ENCODE measurements at regions not wholly inside any gene's neighbourhood (a gene's known extent, or its start where the extent isn't known, plus 50 kb on each side); places are given as distances from the start of the nearest gene placed in this dataset.

DNA sequence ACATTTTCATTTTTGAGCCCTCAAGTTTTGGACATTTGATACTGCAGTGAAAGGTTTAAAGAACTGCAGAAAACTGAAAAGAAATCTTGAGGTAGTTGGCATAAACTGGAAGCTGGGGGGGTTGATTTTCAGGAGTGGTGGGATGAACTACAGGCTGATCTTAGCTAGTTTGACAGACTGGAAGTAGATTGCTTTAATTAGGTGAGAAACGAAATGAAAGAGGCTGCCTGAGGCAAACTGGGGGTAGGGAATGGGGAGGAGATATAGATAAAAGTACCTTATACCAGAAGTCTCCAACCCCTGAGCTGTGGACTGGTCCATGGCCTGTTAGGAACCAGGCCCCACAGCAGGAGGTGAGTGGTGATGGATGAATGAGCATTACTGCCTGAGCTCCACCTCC lies 101.4 kb upstream of the SPEF2 start:
- H3K4me1 ChIP-seq (ENCODE audit: control insufficient read depth, insufficient read depth, low read length, unreplicated experiment): no peaks in the 10 kb centered on the region

GRCh38 chr5:35513612-35514011 lies 104.1 kb upstream of the SPEF2 start:
- Histone ChIP-seq H3K27ac (ENCODE audit: low read depth, low read length) (no peak overlapping the region), H3K4me3 (ENCODE audit: low read depth, low read length) (no peak overlapping the region), H2AFZ (ENCODE audit: low read length, unreplicated experiment) (no peak overlapping the region), H3K79me2 (ENCODE audit: control insufficient read depth, insufficient read depth, low read length, unreplicated experiment) (no peaks in the 10 kb centered on the region), H3K4me1 (ENCODE audit: control insufficient read depth, insufficient read depth, low read length, unreplicated experiment) (no peaks in the 10 kb centered on the region), H3K27me3 (ENCODE audit: insufficient read depth, low read length) (peaks cover 27% of the 10 kb centered on the region), H3K36me3 (ENCODE audit: insufficient read depth, low read length) (no peaks in the 10 kb centered on the region)

More for the DNA sequence above, 101.4 kb upstream of the SPEF2 start:
- no peak overlapping the region for H3K27ac ChIP-seq (ENCODE audit: low read depth, low read length)
- no peak overlapping the region for H2AFZ ChIP-seq (ENCODE audit: low read length, unreplicated experiment)
- no peaks in the 10 kb centered on the region for H3K79me2 ChIP-seq (ENCODE audit: control insufficient read depth, insufficient read depth, low read length, unreplicated experiment)
- no peak overlapping the region for H3K4me3 ChIP-seq (ENCODE audit: low read depth, low read length)
- H3K36me3 ChIP-seq (ENCODE audit: insufficient read depth, low read length): no peaks in the 10 kb centered on the region
- H3K27me3 ChIP-seq (ENCODE audit: insufficient read depth, low read length): peaks cover 39% of the 10 kb centered on the region

- Histone ChIP-seq H3K4me1 (ENCODE audit: control insufficient read depth, insufficient read depth, low read length, unreplicated experiment) (no peaks in the 10 kb centered on the region), H2AFZ (ENCODE audit: low read length, unreplicated experiment) (no peak overlapping the region), H3K79me2 (ENCODE audit: control insufficient read depth, insufficient read depth, low read length, unreplicated experiment) (no peaks in the 10 kb centered on the region), H3K36me3 (ENCODE audit: insufficient read depth, low read length) (no peaks in the 10 kb centered on the region), H3K4me3 (ENCODE audit: low read depth, low read length) (no peak overlapping the region), H3K27ac (ENCODE audit: low read depth, low read length) (no peak overlapping the region), H3K27me3 (ENCODE audit: insufficient read depth, low read length) (peaks cover 28% of the 10 kb centered on the region; the same call in 1 of the 2 replicates)
These were observed 115.5 kb upstream of the SPEF2 start for GRCh38 chr5:35502206-35502605.

- Histone ChIP-seq H3K79me2 (ENCODE audit: control insufficient read depth, insufficient read depth, low read length, unreplicated experiment) (no peaks in the 10 kb centered on the region), H3K4me1 (ENCODE audit: control insufficient read depth, insufficient read depth, low read length, unreplicated experiment) (no peaks in the 10 kb centered on the region), H3K4me3 (ENCODE audit: low read depth, low read length) (no peak overlapping the region), H3K27ac (ENCODE audit: low read depth, low read length) (no peak overlapping the region), H2AFZ (ENCODE audit: low read length, unreplicated experiment) (no peak overlapping the region), H3K27me3 (ENCODE audit: insufficient read depth, low read length) (peaks cover 44% of the 10 kb centered on the region), H3K36me3 (ENCODE audit: insufficient read depth, low read length) (no peaks in the 10 kb centered on the region)
These were observed 128.9 kb upstream of the SPEF2 start for GRCh38 chr5:35488791-35489190.

DNA sequence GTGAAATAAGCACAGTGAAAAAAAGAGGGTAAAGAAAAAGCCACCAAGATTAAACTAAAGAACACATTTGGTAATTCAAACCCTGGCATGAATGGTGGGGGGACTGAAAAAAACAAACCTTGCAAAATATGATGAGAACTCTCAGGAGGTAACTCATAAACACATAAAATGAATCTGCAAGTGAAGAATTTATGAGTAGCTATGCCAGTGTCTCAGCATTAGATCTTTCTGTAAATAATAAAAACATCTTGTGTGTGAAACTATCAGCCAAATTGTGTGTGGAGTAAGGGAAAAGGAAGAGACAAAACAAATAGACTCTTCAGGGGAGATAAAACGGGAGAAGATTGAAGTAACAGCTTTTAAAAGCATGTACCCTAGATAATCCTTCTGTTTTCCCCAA lies 129.6 kb upstream of the SPEF2 start:
- Histone ChIP-seq H3K27ac (ENCODE audit: low read depth, low read length) (no peak overlapping the region), H3K36me3 (ENCODE audit: insufficient read depth, low read length) (no peaks in the 10 kb centered on the region)

DNA sequence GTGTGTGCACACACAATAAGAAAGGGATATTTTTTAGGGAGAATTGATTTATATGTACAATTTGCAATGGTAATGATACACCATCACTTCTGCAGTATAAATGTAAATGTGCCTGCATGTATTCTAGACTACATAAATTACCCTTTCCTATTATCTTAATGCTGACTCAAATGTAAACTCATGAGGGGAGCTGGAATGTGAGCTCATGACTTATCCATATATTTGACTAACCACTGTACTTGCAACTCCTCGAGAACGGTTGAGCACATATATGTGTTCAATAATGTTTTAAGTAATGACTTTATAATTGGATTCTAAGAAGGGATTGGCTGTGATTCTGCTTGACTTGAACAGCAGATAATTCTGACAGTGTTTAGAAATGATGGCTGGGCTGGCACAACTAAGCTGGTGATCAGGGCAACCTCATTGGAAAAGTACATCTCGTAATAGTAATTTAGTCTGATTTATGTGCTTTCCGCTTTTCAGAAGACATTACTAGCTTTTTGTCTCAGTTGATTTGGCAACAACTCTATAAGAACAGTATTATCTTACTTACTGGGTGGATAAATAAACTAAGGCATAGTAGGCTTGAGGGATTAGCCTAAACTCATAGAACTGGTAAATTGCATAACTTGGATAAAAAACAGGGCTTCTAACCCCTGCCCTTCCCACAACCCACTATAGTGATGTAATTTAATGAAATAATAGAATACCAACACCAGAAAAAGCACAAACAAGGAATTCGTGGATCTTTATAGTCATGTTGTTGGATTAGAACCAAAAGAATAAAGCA lies 130.2 kb upstream of the SPEF2 start:
- Histone ChIP-seq H3K27ac (ENCODE audit: low read depth, low read length) (no peak overlapping the region), H3K4me3 (ENCODE audit: low read depth, low read length) (no peak overlapping the region), H3K36me3 (ENCODE audit: insufficient read depth, low read length) (no peaks in the 10 kb centered on the region), H3K4me1 (ENCODE audit: control insufficient read depth, insufficient read depth, low read length, unreplicated experiment) (no peaks in the 10 kb centered on the region), H3K27me3 (ENCODE audit: insufficient read depth, low read length) (peaks cover 35% of the 10 kb centered on the region), H3K79me2 (ENCODE audit: control insufficient read depth, insufficient read depth, low read length, unreplicated experiment) (no peaks in the 10 kb centered on the region), H2AFZ (ENCODE audit: low read length, unreplicated experiment) (no peak overlapping the region)

More for the DNA sequence above, 129.6 kb upstream of the SPEF2 start:
- no peak overlapping the region for H2AFZ ChIP-seq (ENCODE audit: low read length, unreplicated experiment)
- H3K4me3 ChIP-seq (ENCODE audit: low read depth, low read length): no peak overlapping the region
- H3K27me3 ChIP-seq (ENCODE audit: insufficient read depth, low read length): peaks cover 39% of the 10 kb centered on the region
- H3K79me2 ChIP-seq (ENCODE audit: control insufficient read depth, insufficient read depth, low read length, unreplicated experiment): no peaks in the 10 kb centered on the region
- H3K4me1 ChIP-seq (ENCODE audit: control insufficient read depth, insufficient read depth, low read length, unreplicated experiment): no peaks in the 10 kb centered on the region

- Histone ChIP-seq H3K27ac (ENCODE audit: low read depth, low read length) (no peak overlapping the region), H3K4me1 (ENCODE audit: control insufficient read depth, insufficient read depth, low read length, unreplicated experiment) (no peaks in the 10 kb centered on the region), H3K4me3 (ENCODE audit: low read depth, low read length) (no peak overlapping the region)
These were observed 132.2 kb upstream of the SPEF2 start for GRCh38 chr5:35485487-35485886.

GRCh38 chr5:35484241-35484640 lies 133.4 kb upstream of the SPEF2 start:
- no peaks in the 10 kb centered on the region for H3K4me1 ChIP-seq (ENCODE audit: control insufficient read depth, insufficient read depth, low read length, unreplicated experiment)
- H3K79me2 ChIP-seq (ENCODE audit: control insufficient read depth, insufficient read depth, low read length, unreplicated experiment): no peaks in the 10 kb centered on the region
- no peaks in the 10 kb centered on the region for H3K36me3 ChIP-seq (ENCODE audit: insufficient read depth, low read length)
- no peak overlapping the region for H2AFZ ChIP-seq (ENCODE audit: low read length, unreplicated experiment)
- H3K27ac ChIP-seq (ENCODE audit: low read depth, low read length): no peak overlapping the region
- H3K27me3 ChIP-seq (ENCODE audit: insufficient read depth, low read length): peaks cover 21% of the 10 kb centered on the region
- H3K4me3 ChIP-seq (ENCODE audit: low read depth, low read length): no peak overlapping the region

More at GRCh38 chr5:35485487-35485886, 132.2 kb upstream of the SPEF2 start:
- H3K36me3 ChIP-seq (ENCODE audit: insufficient read depth, low read length): no peaks in the 10 kb centered on the region
- H3K27me3 ChIP-seq (ENCODE audit: insufficient read depth, low read length): peaks cover 29% of the 10 kb centered on the region
- no peak overlapping the region for H2AFZ ChIP-seq (ENCODE audit: low read length, unreplicated experiment)
- H3K79me2 ChIP-seq (ENCODE audit: control insufficient read depth, insufficient read depth, low read length, unreplicated experiment): no peaks in the 10 kb centered on the region

DNA sequence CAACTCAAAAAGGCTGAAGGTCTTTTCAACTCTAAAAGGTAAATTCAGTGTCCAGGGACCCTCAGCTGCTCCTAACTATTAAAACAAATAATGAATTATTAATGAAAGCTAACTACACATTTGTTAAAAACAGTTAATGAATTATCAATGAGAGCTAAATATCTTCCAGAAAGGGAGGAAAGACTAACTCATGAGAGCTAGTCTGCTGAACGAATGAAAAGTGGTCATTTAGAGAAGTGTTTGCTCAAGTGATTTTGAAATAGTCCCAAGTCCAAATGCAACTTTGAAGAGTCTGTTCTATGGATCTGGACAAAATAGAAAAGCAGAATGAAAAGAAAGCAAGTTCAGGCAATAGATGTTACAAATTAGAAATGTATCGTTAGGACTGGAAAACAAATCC lies 133.9 kb upstream of the SPEF2 start:
- peaks cover 1% of the 10 kb centered on the region for H3K4me1 ChIP-seq (ENCODE audit: control insufficient read depth, insufficient read depth, low read length, unreplicated experiment)
- H3K27ac ChIP-seq (ENCODE audit: low read depth, low read length): no peak overlapping the region
- H3K4me3 ChIP-seq (ENCODE audit: low read depth, low read length): no peak overlapping the region
- H3K79me2 ChIP-seq (ENCODE audit: control insufficient read depth, insufficient read depth, low read length, unreplicated experiment): no peaks in the 10 kb centered on the region
- no peaks in the 10 kb centered on the region for H3K36me3 ChIP-seq (ENCODE audit: insufficient read depth, low read length)
- no peak overlapping the region for H2AFZ ChIP-seq (ENCODE audit: low read length, unreplicated experiment)
- H3K27me3 ChIP-seq (ENCODE audit: insufficient read depth, low read length): peaks cover 18% of the 10 kb centered on the region

GRCh38 chr5:35483191-35483590 lies 134.5 kb upstream of the SPEF2 start:
- Histone ChIP-seq H3K36me3 (ENCODE audit: insufficient read depth, low read length) (no peaks in the 10 kb centered on the region), H3K4me1 (ENCODE audit: control insufficient read depth, insufficient read depth, low read length, unreplicated experiment) (peaks cover 5% of the 10 kb centered on the region), H2AFZ (ENCODE audit: low read length, unreplicated experiment) (no peak overlapping the region), H3K79me2 (ENCODE audit: control insufficient read depth, insufficient read depth, low read length, unreplicated experiment) (no peaks in the 10 kb centered on the region), H3K27me3 (ENCODE audit: insufficient read depth, low read length) (peaks cover 16% of the 10 kb centered on the region), H3K27ac (ENCODE audit: low read depth, low read length) (no peak overlapping the region), H3K4me3 (ENCODE audit: low read depth, low read length) (no peak overlapping the region)

DNA sequence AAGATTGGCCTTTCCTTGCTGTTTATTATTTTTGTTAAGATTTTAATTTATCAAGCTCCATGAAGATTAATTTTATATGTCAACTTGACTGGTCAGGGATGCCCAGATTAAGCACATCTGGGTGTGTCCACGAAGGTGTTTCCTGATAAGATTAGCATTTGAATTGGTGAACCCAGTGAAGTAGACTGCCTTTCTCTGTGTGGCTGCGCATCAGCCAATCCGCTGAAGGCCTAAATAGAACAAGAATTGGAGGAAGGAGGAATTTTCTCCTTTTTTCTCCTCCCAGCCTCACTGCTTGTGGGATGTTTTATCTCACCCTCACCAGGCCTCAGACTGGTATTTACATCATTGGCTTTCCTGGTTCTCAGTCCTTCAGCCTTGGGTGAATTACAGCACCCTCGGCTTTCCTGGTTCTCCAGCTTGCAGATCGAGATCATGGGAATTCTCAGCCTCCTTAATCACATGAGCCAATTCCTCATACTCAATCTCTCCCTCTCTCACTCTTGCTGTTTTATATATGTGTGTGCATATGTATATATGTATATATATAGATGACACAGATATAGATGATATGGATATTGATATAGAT lies 135.4 kb upstream of the SPEF2 start:
- Histone ChIP-seq H3K4me1 (ENCODE audit: control insufficient read depth, insufficient read depth, low read length, unreplicated experiment) (peaks cover 10% of the 10 kb centered on the region), H3K27ac (ENCODE audit: low read depth, low read length) (no peak overlapping the region), H3K36me3 (ENCODE audit: insufficient read depth, low read length) (no peaks in the 10 kb centered on the region), H3K79me2 (ENCODE audit: control insufficient read depth, insufficient read depth, low read length, unreplicated experiment) (no peaks in the 10 kb centered on the region), H2AFZ (ENCODE audit: low read length, unreplicated experiment) (no peak overlapping the region), H3K4me3 (ENCODE audit: low read depth, low read length) (no peak overlapping the region), H3K27me3 (ENCODE audit: insufficient read depth, low read length) (peaks cover 6% of the 10 kb centered on the region; the same call in 1 of the 2 replicates)

Data from ACC112 (cell line).